GM19324 (cell line): ENCODE measurements at regions not wholly inside any gene's neighbourhood (a gene's known extent, or its start where the extent isn't known, plus 50 kb on each side); places are given as distances from the start of the nearest gene placed in this dataset.

Experiments used
- ATAC-seq: cut with Tn5 transposase; IDR thresholded peaks from one replicate; pipeline ENCODE4 v1.9.1; 2021; ENCODE audit warnings: mild to moderate bottlenecking, moderate library complexity; ENCODE audit not compliant: unreplicated experiment, low FRiP score

- ATAC-seq: no peak
Measured at GRCh38 chr2:221655300-221655699, 83.2 kb upstream of the EPHA4 start.

- ATAC-seq: no peak
Measured at GRCh38 chr2:221653182-221653581, 81.1 kb upstream of the EPHA4 start.

DNA sequence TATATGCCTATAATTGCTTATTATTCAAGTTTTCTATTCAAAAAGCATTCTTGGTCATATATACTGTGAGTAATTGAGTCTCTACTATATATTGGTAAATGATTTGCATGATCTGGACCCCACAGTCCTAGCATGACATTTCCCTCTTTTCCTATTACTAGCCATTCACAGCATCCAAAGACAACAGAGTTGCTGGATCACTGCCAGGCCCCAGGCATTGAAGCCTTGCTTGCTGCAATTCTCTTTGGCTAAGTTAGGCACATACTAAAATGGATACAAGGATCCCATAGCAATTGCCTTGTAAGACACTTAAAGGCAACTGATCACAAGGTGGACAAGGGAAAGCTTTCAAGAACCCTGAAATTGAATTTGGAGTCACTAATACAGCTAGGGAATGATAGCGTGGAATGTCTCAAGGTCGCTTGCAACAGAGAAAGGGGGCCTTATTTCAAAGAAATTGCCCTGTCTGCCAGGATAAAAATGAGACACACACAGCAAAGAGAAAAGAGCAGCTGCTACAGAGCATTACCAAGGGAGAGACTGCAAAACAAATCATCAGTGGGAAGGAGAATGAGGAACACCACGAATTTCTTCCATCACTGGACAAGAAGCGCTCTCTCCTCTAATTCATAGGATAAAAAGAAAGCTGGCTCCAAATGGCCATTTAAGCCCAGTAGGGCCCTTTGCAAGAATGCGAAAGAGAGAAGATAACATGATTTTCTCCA lies 77.1 kb upstream of the EPHA4 start:
- no peak for ATAC-seq

GRCh38 chr2:221642447-221642846 lies 70.3 kb upstream of the EPHA4 start:
- no peak for ATAC-seq

- ATAC-seq: no peak
Measured at GRCh38 chr2:221641181-221641871, 69.2 kb upstream of the EPHA4 start.

DNA sequence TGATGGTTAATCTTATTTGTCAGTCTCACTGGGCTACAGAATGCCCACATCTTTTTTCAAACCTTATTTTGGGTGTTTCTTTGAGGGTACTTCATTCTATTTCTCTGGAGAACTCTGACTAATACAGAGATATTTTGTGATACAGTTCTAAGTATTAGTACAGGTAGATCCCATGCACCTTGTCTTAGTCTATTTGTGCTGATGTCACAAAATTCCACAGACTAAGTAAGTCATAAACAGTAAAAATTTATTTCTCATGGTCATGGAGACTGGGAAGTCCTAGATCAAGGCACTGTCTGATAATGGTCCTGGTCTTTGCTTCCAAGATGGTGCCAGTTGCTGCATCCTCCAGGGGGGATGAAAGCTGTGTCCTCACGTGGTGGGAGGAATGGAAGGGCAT lies 68.6 kb upstream of the EPHA4 start:
- no peak for ATAC-seq

DNA sequence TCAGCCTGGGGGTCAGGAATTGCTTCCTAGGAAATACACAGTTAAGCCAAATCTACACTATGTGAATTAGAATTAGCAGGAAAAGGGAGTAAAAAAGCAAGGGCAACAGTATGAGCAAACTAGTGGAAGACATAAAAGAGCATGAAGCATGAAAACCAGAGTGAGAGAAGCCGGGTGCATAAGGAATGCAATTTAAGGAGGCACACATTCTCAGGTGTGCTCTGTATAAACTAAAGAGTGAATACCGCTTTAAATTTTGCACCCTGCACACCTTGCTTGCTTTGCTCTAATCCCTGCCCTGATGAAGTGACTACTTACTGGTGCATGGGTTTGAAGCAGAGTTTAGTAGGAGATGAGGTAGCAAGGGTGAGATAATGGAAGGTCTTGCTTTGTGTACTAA lies 65.7 kb upstream of the EPHA4 start:
- ATAC-seq: no peak

DNA sequence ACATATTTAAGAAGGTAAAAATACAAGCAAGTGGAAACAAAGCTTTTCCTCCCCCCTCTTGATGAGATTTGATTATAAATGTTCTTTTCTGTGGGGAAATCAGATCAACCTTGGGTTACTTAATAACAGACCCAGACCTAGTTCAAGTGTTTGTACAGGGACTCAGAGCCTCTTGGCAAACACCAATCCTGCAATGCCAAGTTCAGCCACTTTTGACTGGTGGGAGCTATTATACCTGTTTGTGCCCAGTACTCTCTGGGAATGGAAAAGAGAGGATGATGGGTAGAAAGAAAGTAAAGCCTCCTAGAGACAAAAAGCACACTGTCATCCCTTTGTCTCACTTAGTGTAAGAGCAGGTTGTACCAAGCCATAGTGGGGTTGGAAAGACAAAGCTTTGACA lies 63.8 kb upstream of the EPHA4 start:
- no peak for ATAC-seq

DNA sequence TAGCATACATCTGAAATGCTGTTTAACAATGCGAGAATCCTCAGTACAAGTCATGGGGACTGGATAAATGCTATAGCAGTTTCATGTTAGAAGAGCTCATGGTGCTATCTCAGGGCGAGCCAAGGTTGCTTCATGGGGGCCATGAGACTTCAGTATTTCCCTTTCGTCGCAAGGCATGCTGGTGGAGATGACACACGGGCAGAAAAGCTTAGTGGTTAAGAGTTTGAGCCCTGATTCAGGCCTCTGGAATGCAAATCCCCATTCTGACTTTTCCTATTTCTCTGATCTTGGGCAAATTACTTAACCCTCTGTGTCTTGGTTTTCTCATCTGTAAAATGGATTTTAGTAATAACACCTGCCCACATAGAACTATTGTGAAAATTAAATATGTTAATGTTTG lies 57.4 kb upstream of the EPHA4 start:
- no peak for ATAC-seq

DNA sequence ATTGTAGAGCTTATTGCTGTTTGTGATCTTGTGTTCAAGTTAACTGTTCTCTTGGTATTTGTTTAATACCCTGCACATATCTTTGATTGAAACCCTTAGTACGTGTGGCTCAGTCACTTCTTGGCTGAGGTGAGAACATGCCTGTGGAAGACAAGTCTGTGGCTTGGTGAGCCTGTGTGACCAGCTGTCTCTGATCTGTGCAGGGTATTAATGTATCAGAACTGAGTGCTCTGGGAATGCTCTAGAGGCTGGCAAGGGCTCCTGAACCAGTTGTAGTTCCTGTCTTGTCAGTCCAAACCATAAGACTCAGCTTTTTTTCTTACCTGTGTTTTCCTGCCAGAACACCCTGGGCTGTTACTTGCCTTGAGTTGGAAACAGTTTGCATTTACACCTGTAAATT lies 52.4 kb upstream of the EPHA4 start:
- ATAC-seq: no peak
